NCI-H345 treated with DMSO at 0.1 percent for 48 hours (cell line): ENCODE measurements at regions not wholly inside any gene's neighbourhood (a gene's known extent, or its start where the extent isn't known, plus 50 kb on each side); places are given as distances from the start of the nearest gene placed in this dataset.
A peak's percentile ranks its signal among the peaks of the same experiment; 100 is the strongest.

Source experiments
- DNase-seq: peaks from one replicate; lab custom pipeline; 2025; ENCODE audit not compliant: unreplicated experiment; lab: John Stamatoyannopoulos, UW

DNA sequence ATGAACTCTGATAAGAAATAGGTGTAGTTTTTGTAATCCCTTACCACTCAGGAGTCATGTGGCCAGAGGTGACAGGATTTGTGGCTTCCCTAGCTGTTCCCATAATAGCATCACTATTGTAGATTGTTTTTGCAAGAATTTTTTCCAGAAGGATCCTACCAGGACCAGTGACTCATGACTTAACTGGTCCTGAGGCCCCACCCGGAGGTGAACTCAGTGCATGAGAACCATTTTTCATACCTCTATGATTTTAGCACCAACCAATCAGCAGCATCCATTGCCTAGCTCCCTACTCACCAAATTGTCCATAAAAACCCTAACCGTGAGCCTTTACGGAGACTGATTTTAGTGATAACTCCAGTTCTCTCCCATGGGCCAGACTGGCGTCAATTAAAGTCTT is 484.8 kb downstream of the PSAT1 start:
- no peak for DNase-seq

DNA sequence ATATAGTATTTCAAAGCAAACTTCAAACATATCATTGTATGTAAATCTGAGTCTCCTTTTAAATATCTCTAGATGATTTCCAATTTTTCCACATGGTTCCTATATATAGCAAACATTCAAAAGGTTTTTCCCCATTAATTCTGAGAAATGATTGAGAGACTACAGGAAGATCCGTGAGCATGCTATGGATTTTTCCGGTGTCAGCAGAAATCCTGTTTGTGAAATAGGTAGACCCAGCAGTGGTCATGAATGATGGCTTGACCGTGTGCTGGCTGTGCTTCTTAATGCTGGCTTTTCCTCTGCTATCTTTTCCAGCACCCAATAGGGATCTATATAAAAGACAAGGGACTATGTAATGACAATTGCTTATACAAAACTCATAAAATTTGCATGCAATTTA is 485.3 kb downstream of the PSAT1 start:
- DNase-seq: no peak

GRCh38 chr9:78782858-78783257 is 485.9 kb downstream of the PSAT1 start:
- no peak for DNase-seq

DNA sequence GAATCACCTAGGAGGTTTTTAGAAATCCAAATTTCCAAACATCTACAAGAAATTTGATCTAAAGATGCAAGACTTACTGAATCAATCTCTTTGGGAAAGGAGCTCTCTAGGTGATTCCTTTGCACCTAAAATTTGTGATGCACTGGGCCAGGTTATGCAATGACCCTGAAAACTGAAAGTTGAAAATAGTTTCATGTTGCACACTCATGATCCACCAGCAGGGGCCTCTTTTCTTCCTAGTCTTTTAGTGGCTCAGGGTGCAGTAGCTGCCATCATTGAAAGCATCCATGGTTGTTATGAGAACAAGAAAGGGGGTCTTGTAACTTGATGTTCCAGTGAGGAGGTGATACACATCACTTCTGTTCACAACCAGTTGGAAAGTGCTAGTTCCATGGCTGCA is 486.8 kb downstream of the PSAT1 start:
- no peak for DNase-seq

GRCh38 chr9:78786794-78787193 is 489.9 kb downstream of the PSAT1 start:
- no peak for DNase-seq

DNA sequence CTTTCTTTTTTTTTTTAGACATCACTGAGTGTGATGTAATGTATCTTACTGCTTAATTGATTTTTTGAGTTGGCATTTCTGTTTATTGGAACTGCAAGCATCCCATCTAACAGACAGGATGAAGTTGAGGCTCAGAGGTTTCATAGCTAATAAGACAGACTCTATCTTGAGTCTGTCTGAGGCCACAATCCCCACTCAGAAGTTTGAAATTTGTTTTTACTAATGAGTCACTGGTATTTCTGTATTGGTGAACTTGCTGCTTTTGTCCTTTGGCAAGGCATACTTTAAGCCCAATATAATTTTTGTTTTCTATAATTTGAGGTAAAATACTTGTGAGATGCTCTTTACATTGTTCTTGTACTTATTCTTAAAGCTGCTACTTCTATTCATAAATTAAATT is 491.2 kb downstream of the PSAT1 start:
- DNase-seq: no peak

GRCh38 chr9:78791779-78792178 is 494.9 kb downstream of the PSAT1 start:
- no peak for DNase-seq

DNA sequence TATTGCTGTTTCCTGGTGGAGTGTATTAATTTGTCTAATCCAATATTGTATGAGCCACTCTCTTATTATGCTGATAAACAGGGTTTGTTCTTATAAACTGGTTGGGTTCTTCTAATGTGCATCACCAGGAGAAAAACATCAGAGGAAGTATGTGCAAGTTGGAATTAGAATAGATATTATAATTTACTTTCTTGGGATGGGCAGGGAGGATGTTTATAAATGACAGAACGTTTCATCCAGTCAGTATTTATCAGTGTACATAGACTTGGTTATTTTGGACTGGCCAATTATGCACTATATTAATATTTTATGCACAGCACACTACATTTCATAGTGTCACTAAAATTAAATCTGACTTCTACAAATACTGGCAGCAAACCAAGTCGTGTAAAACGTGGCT is 495.8 kb downstream of the PSAT1 start:
- DNase-seq: no peak

GRCh38 chr9:78805771-78806170 is 508.8 kb downstream of the PSAT1 start:
- DNase-seq: no peak

DNA sequence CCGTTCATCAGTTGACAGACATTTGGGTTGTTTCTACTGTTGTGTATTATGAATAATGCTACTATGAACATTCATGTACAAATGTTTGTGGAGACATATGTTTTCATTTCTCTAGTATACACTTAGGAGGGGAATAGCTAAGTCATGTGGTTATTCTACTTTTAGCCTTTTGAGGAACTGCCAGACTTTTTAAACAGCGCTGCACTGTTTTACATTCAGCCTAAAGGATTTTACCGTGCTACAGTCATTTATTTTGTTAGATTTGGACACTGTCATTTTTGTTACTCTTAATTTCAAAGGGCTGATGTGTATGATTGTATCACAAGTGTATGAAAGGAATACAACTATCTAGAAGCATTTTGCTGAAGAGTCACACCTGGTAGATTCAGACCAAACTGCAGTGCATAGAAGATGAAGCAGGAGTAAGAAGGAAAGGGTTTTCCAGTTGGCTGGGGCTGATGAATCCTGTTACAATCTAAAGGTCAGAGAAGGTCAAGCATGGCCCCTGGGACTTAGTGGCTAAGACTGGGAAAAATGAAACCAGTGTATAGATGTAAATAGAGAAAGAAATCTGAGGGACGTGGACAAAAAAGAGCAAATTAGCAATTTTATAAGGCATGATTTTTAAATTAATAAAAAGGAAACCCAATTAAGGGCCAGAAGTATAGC is 509.7 kb downstream of the PSAT1 start:
- no peak for DNase-seq

DNA sequence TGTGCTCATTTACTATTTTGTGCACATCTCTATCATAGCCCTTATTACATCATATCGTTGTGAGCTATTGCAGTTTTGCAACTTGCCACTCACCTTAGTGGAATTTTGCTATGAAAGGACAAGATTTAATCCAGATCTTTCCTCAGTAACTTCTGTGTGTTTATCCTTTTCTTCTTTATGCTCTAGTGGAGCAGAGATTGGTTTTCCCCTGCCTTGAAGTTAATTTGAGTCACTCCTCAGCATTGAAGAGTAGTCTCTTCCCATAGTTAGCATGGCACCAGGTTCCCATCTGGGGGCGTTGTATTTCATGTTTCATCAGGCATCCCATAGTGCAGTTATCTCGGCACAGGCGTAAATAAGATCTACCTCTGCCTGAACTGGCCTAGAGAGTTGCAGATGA is 510.4 kb downstream of the PSAT1 start:
- DNase-seq: no peak

DNA sequence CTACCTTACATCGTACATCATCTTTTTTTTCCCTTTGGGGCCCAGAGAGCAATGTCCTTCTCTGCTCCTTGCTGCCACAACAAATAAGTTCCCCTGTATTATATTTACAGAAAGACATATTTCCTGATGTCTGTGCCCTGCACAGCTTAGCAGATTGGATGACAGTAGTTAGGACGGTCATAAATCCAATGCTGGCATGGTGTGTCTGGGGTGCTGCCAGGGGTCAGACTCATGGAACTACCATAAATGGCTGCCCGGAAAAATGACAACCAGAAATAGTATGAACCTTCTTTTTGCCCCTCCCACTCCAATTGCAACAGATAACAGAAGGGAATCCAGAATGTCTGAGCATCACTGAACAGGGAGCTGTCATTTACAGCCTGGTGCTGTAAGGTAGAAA is 511.1 kb downstream of the PSAT1 start:
- DNase-seq: no peak

DNA sequence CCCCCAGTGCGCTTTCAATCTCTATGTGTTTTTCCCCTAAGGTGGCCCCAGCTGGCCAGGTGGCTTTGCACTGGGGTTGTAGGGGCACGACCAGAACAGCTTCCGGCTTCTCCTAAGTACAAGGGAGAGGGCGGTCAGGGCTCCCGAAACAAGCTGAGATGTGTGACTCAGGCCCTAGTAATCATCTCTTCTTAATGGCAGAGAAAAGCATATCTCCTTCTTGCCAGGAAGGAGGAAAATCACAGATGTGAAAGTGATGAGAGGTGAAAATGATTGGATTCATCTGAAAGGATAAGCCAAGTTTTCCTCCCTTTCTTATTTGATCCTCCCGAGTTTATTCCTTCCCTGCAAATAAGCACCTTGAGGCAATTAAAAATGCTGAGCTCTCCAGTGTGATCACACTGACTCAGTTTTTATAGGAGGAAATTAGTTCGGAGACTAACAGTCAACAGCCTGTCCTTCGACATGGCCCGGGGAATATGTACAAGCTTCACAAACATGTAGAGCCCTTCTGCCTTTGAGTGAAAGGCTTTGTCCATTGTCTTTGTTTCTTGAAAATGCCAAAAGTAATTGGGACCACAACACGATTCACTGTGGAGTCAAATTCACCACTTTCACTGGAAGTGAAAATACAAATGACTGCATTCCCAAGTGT is 514.8 kb downstream of the PSAT1 start:
- DNase-seq: no peak

DNA sequence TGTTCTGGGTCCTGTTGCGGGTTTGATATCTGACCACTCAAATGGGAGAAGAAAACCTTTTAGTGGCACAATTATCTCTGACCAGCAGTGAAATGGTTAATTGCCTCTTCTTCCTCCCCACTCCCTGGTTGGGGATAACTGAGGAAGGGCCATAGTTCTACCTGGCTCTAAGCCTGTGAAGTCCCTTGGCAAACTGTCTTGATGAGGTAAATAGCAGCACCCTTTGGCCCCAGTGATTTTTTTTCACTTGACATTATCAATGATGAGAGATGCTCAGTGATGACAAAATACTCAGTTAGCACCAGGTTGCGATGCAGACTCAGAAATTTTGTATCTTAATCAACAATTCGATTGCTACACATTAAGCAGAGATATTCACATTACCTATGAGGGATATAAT is 515.7 kb downstream of the PSAT1 start:
- no peak for DNase-seq

- no peak for DNase-seq
Observed at GRCh38 chr9:78813602-78814180, 516.8 kb downstream of the PSAT1 start.

DNA sequence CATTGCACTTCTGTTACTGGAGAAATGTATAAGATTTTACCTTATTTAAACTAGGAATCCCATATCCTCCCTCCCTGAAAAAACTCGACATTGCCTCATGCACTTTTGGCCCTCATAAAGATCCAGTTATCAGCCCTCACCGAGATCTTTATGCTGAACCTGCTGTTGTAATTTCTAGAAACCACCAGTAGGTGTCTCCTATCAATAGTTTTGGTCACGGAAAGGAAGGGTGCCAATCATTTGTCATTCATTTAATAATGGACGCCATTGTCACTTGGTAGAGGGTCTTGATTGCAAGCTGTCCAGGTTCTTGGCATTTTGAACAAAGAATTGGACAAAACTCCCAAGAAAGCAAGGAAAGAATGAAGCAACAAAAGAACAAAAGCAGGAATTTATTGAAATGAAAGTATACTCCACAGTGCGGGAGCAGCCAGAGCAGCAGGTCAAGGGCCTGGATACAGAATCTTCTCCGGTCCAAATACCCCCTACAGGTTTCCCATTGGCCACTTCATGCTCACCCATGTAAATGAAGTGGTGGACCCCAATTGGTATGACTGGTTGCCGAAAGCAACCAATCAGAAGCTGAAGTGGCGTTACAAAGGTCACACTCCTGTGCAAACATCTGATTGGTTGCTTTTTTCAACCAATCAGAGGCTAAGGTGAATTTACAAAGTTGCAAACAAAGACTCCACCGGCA is 524.3 kb downstream of the PSAT1 start:
- DNase-seq: peak; percentile 29

DNA sequence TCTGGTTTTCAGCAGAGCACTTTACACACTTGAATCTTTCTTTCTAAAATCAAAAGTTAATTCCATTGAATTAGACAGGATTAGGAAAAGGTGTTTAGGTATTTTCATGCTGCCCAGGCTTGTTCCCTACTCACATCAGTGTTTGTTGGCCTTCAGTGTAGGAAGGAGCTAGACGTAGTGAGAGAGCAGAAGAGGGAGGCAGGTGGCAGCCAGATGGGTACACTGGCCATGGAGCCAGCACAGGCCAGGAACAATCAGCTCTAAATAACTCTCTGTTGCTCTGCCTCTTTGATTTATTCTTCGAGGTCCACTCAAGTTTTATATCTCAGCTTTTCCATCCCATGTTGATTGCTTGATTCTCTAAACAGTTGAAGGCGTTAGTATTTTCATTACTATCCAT is 529.6 kb downstream of the PSAT1 start:
- DNase-seq: no peak

- no peak for DNase-seq
Observed at GRCh38 chr9:78828521-78828920, 531.6 kb downstream of the PSAT1 start.

- DNase-seq: no peak
Observed at GRCh38 chr9:78830301-78830700, 533.4 kb downstream of the PSAT1 start.

- DNase-seq: no peak
Observed at GRCh38 chr9:78831726-78832125, 534.8 kb downstream of the PSAT1 start.

GRCh38 chr9:78835928-78836450 is 539.1 kb downstream of the PSAT1 start:
- no peak for DNase-seq

DNA sequence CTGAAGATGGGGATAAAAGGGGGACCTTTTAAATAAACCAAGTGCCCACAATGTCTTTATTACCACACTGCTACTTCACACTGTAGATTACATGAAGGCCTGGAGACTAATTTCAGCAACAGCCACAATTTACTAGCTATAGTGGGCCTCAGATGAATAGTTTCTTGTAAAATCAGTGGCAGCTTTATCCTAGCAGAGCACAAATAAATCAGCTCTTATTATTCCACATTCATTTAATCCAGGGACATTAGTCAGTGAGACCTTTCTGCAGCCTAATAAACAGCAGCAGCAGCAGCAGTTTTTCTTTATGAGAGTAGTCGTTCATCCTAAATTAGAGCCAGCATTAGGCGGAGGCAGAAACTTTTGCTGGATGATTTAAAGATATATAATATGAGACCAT is 542.3 kb downstream of the PSAT1 start:
- DNase-seq: no peak
